SK-N-SH (cell line): ENCODE measurements at regions not wholly inside any gene's neighbourhood (a gene's known extent, or its start where the extent isn't known, plus 50 kb on each side); places are given as distances from the start of the nearest gene placed in this dataset.
"Not testable (repeated sequence)": the region's sequence is repeated elsewhere in the genome, so short reads cannot be mapped to it uniquely, and the experiment has no call there.

Source experiments
- CTCF ChIA-PET: fragments of 300-600, 350-600 bp; formaldehyde crosslinking; extraction: SDS; loops from one replicate; lab custom pipeline; 2021; lab: Yijun Ruan, JAX
- POLR2A ChIA-PET: fragments of 350-600 bp; sonication (Branson Sonifier 250); formaldehyde crosslinking; extraction: SDS; loops from one replicate; lab custom pipeline; 2020; ENCODE audit warnings: antibody characterized with exemption, inconsistent platforms; lab: Yijun Ruan, JAX
- DNase-seq: peaks from one replicate; pipeline ENCODE4 v3.0.0; 2012
- H2AFZ ChIP-seq: fragments of 200-600 bp; sonication (generic); 2 replicates; pipeline ENCODE4 v1.8.1; 2016; ENCODE audit warnings: antibody characterized with exemption, mild to moderate bottlenecking, low read depth
- H3F3A ChIP-seq: fragments of 200-600 bp; sonication (generic); replicated peaks from 2 replicates; pipeline ENCODE3; 2016; ENCODE audit warnings: antibody characterized with exemption, mild to moderate bottlenecking; ENCODE audit not compliant: insufficient read depth
- H3K27ac ChIP-seq, 2 experiments: fragments of 200-500 bp in 1 of 2; fragments of 200-600 bp in 1 of 2; sonication (Bioruptor generic) in 1 of 2; sonication (generic), shearing (Covaris generic) in 1 of 2; 2 replicates each; pipeline versions ENCODE4 v1.5.1 to v1.6.1; 2014 to 2016; ENCODE audit warnings: low read depth in 2 of 2, inconsistent platforms in 1 of 2, low read length in 1 of 2, mild to moderate bottlenecking in 1 of 2, mixed read lengths in 1 of 2
- H3K27me3 ChIP-seq: fragments of 200-600 bp; sonication (generic), shearing (Covaris generic); 2 replicates; pipeline ENCODE4 v1.6.1; 2016; ENCODE audit warnings: mixed run types; ENCODE audit not compliant: insufficient read depth
- H3K36me3 ChIP-seq, 2 experiments: fragments of 200-500 bp in 1 of 2; fragments of 200-600 bp in 1 of 2; sonication (Bioruptor generic) in 1 of 2; sonication (generic) in 1 of 2; replicated peaks in 1 of 2; 2 replicates each; pipeline versions ENCODE3 to v1.5.1; 2014 to 2016; ENCODE audit warnings: low read length in 1 of 2, mild to moderate bottlenecking in 1 of 2; ENCODE audit not compliant: insufficient read depth in 2 of 2, control insufficient read depth in 1 of 2
- H3K4me1 ChIP-seq, 2 experiments: fragments of 200-500 bp in 1 of 2; fragments of 200-600 bp in 1 of 2; sonication (Bioruptor generic) in 1 of 2; sonication (generic), shearing (Covaris generic) in 1 of 2; 2 replicates each; pipeline versions ENCODE4 v1.5.1 to v1.6.1; 2014 to 2016; ENCODE audit warnings: low read depth in 1 of 2, low read length in 1 of 2, mixed run types in 1 of 2; ENCODE audit not compliant: insufficient read depth in 2 of 2, control insufficient read depth in 1 of 2
- H3K4me2 ChIP-seq: fragments of 200-600 bp; sonication (generic), shearing (Covaris generic); 2 replicates; pipeline ENCODE4 v1.6.1; 2017; ENCODE audit warnings: mixed run types
- H3K4me3 ChIP-seq, 2 experiments: fragments of 200-500 bp in 1 of 2; fragments of 200-600 bp in 1 of 2; sonication (Bioruptor generic) in 1 of 2; sonication (generic), shearing (Covaris generic) in 1 of 2; 2 replicates each; pipeline versions ENCODE4 v1.5.1 to v1.8.1; 2014 to 2016; ENCODE audit warnings: low read depth in 2 of 2, inconsistent platforms in 1 of 2, low read length in 1 of 2, mild to moderate bottlenecking in 1 of 2, mixed read lengths in 1 of 2, moderate library complexity in 1 of 2
- H3K79me2 ChIP-seq: fragments of 200-600 bp; sonication (generic); 2 replicates; pipeline ENCODE4 v1.8.1; 2017; ENCODE audit warnings: mild to moderate bottlenecking; ENCODE audit not compliant: insufficient read depth
- H3K9ac ChIP-seq: fragments of 200-600 bp; sonication (generic); 2 replicates; pipeline ENCODE4 v1.6.1; 2017; ENCODE audit warnings: mixed run types
- H3K9me2 ChIP-seq: fragments of 200-600 bp; sonication (generic); 2 replicates; pipeline ENCODE4 v1.6.1; 2017; ENCODE audit warnings: mixed run types
- H3K9me3 ChIP-seq: fragments of 200-600 bp; sonication (generic); 2 replicates; pipeline ENCODE4 v1.6.1; 2017; ENCODE audit warnings: mixed run types, mild to moderate bottlenecking, moderate library complexity
- H4K20me1 ChIP-seq: fragments of 200-600 bp; sonication (generic); 2 replicates; pipeline ENCODE4 v1.6.1; 2017; ENCODE audit warnings: mild to moderate bottlenecking, mixed run types; ENCODE audit not compliant: insufficient read depth
- WGBS: methylation state at CpG from one replicate; pipeline ENCODE4 v1.1.6; 2017; ENCODE audit warnings: low lambda C conversion rate; 5-methylcytosine and 5-hydroxymethylcytosine counted together

DNA sequence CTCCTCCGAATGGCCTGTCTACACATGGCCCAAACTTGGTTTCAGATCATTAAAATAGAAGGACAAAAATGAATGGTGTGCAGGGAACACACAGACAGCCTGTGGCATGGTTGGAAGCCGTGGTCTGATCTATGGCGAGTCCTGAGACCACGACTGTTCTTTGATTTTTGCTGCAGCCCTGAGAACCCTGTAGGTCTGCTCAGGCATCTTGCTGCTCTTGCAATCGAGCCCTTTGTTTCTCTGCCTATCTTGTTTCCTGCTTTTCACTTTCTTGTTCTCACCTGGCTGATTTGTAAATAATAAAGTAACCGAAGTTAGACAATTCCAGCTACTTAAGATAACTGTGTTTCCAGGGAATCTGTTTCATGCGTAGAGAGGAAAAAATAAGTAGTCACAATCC lies 54.1 kb upstream of the NBPF9 start:
- H3K27ac ChIP-seq, H3K4me1 ChIP-seq, H3K9ac ChIP-seq, H3K36me3 ChIP-seq, H3K9me2 ChIP-seq, H4K20me1 ChIP-seq, DNase-seq, H3K4me3 ChIP-seq, H3K4me2 ChIP-seq, H3K9me3 ChIP-seq, CTCF ChIA-PET, H2AFZ ChIP-seq, POLR2A ChIA-PET, H3K27me3 ChIP-seq, H3F3A ChIP-seq, H3K79me2 ChIP-seq: not testable (repeated sequence)
- 86% methylated on average over 6 of the region's 7 CpGs for WGBS

DNA sequence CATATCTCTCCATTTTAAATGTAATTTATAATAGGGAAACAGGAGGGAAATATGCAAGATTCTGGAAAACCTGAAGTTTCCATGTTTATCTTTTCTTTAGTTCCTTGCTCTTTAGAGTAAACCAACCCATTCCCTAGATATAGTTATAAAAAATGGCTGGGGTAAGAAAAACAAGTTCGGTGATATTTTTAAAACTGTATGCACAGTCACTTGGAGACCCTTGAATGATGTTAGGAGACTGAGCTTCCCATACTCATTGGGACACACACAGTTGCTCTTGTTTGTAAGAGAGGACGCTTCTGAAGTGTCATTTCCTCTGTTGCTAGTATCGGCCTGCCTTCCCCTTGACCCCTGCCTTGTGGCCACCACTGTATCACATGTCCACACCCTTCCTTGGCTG lies 55.0 kb upstream of the NBPF9 start:
- H3K36me3 ChIP-seq, H3K27me3 ChIP-seq, H3K9me2 ChIP-seq, H2AFZ ChIP-seq, H4K20me1 ChIP-seq, H3K9me3 ChIP-seq, H3F3A ChIP-seq, H3K4me1 ChIP-seq, DNase-seq, H3K27ac ChIP-seq, H3K4me2 ChIP-seq, CTCF ChIA-PET, POLR2A ChIA-PET, H3K9ac ChIP-seq, H3K79me2 ChIP-seq, H3K4me3 ChIP-seq: not testable (repeated sequence)
- WGBS = 63% methylated on average over 2 of the region's 3 CpGs

DNA sequence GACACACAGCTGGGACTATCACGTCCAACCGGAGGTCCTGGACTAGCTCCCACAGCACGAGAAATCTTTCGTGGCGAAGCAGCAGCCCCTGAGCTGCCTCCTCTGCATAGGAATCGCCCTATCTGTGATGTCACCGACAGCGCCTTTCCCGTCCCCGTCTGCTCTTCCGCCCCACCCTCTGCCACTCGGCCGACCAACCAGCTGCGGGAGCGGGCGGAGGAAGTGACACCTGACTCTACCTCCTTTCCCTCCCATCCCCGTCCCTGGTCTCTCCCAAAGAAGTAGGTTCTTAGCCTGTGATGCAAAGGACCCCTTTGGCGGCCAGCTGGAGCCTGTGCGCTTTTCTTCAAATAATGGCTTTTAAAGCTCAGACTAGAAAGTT lies 59.7 kb upstream of the NBPF9 start:
- H3K4me1 ChIP-seq, H3K4me2 ChIP-seq, H3K27ac ChIP-seq, CTCF ChIA-PET, H4K20me1 ChIP-seq, H3K9ac ChIP-seq, DNase-seq, H3F3A ChIP-seq, H3K9me2 ChIP-seq, H3K79me2 ChIP-seq, H2AFZ ChIP-seq, POLR2A ChIA-PET, H3K36me3 ChIP-seq, H3K4me3 ChIP-seq, H3K9me3 ChIP-seq, H3K27me3 ChIP-seq: not testable (repeated sequence)
- WGBS = 5% methylated on average over 2 of the region's 19 CpGs

DNA sequence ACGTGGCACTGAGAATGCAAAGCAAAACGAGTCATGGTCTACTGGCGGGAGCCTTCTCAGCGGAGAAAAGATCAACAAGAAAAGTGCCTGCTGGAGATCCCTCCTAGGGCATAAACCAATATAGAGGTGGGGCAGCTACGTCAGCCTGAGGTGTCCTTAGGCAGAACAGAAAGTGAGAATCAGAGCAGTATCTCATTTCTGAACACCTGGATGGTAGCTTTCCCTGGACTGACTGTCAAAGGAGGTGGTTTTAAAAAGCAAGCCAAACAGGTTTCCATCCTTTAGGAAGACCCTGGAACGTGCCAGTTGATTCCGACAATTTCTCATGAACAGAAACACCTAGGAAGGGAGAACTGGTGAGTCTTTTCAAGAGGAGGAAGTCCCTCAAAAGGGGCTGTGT lies 71.4 kb upstream of the NBPF9 start:
- H4K20me1 ChIP-seq, H3K36me3 ChIP-seq, H3K4me1 ChIP-seq, CTCF ChIA-PET, POLR2A ChIA-PET, H2AFZ ChIP-seq, H3K9me2 ChIP-seq, H3K4me2 ChIP-seq, H3K9ac ChIP-seq, H3K27ac ChIP-seq, DNase-seq, H3K27me3 ChIP-seq, H3K4me3 ChIP-seq, H3F3A ChIP-seq, H3K79me2 ChIP-seq, H3K9me3 ChIP-seq: not testable (repeated sequence)
- WGBS = 40% methylated on average over 1 of the region's 7 CpGs

DNA sequence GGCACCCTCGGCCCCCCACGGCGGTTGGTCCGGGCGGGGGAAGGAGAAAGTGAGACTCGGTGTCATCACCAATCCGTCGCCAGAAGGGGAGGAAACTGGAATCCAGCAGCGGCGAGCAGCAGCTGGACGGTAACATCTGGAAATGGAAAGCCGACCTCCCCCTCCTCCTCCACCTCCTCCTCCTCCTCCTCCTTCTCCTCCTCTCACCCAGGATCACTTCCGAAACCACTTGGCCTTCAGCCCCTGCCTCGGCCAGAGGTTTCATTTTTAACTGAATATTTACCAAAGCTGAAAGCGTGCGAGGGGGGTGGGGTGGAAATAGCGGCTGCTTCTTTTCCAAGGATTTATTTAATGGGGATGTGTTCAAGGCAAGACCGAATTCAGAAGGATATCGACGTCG lies 72.5 kb upstream of the NBPF9 start:
- H2AFZ ChIP-seq, H3F3A ChIP-seq: not testable (repeated sequence)

DNA sequence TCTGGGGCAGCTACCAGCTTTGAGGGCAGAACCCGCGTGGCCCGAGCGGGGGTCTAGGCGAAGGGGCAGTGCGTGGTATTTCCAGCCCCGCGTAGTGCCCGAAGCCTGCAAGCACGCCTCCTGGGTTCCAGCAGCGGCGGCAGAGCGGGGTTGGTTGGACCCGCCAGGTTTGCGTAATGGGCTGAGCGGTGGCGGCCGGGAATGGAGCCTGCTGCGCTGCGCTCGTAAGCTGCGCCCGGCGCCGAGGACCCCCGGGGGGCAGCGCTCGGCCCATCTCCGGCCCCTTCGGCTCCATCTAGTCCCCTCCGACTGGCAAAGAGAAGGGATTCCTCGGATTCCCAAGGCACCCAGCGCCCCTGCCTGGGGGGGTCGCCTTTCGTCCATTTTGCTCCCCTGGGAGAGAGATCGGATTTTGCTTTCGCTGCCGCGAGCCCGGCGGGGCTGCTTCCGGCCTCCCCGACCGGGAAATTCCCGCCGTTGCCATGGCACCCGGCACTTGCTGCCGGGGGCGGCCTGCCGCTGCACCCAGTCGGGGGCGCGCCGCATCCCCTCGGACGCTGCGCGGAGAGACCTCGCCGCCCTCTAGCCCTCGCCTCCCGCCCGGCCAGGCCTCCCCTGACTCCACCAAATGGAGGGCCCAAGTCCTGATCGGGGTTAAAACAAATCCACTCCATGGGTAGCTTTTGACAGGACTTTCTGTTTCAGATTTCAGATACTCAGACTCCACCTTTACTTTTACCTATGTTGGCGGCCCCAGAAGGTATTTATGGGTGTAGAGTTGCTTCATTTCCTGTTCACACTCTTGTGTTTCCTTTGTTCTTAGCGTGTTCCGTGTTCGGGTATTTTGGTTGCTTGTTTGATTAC lies 73.3 kb upstream of the NBPF9 start:
- CTCF ChIA-PET, H3K9me2 ChIP-seq, H3K27me3 ChIP-seq, H3K4me1 ChIP-seq, DNase-seq, H3F3A ChIP-seq, H3K36me3 ChIP-seq, H3K9me3 ChIP-seq, H3K4me2 ChIP-seq, H2AFZ ChIP-seq, H4K20me1 ChIP-seq, POLR2A ChIA-PET, H3K79me2 ChIP-seq: not testable (repeated sequence)
- Histone ChIP-seq H3K4me3 (peak overlapping the region; percentile 51 to 56), H3K27ac (peak overlapping the region; percentile 36 to 76; a peak in 3 of 4 replicates), H3K9ac (peak overlapping the region; percentile 63; the same call in 1 of the 2 replicates)
- WGBS = 0% methylated on average over 1 of the region's 68 CpGs

More for the DNA sequence above, 72.5 kb upstream of the NBPF9 start:
- H3K9me3 ChIP-seq, H3K27ac ChIP-seq, H3K79me2 ChIP-seq, H3K4me1 ChIP-seq, CTCF ChIA-PET, H3K27me3 ChIP-seq, H3K36me3 ChIP-seq, H3K9me2 ChIP-seq, H4K20me1 ChIP-seq, DNase-seq, POLR2A ChIA-PET, H3K4me2 ChIP-seq: not testable (repeated sequence)
- H3K4me3 ChIP-seq = peak overlapping the region in 1 of 2 experiments; percentile 33; a peak in 1 of 4 replicates
- 0% methylated on average over 9 of the region's 21 CpGs for WGBS
- H3K9ac ChIP-seq = peak overlapping the region; percentile 36; the same call in 1 of the 2 replicates
